Endothelial cell of umbilical vein (primary cell): ENCODE measurements at regions not wholly inside any gene's neighbourhood (a gene's known extent, or its start where the extent isn't known, plus 50 kb on each side); places are given as distances from the start of the nearest gene placed in this dataset.

ENCODE experiments used
- BruUV-seq: library from RNA; stranded (reverse); fragments of 400-500 nt; replicated peaks from 2 replicates; lab custom pipeline; 2021; lab: Mats Ljungman, UMichigan
- CTCF ChIA-PET: fragments of 300-600, 350-600 bp; sonication (Branson Sonifier 250); formaldehyde crosslinking; loops from one replicate; lab custom pipeline; 2021; ENCODE audit warnings: antibody characterized with exemption, inconsistent platforms; lab: Charles Lee
- POLR2A ChIA-PET: fragments of 300-600, 350-600 bp; sonication (Branson Sonifier 250); formaldehyde crosslinking; loops from one replicate; lab custom pipeline; 2021; ENCODE audit warnings: antibody characterized with exemption, inconsistent platforms; lab: Charles Lee
- DNase-seq: peaks from one replicate; pipeline ENCODE4 v3.0.0-alpha.2; 2011; ENCODE audit warnings: low read depth, low spot score
- FAIRE-seq: peaks from 2 replicates; lab custom pipeline; 2011; peaks lifted over from hg19 to GRCh38; lab: Jason Lieb, UNC
- H2AFZ ChIP-seq: 2 replicates; pipeline ENCODE4 v1.6.0; 2012; ENCODE audit warnings: low read depth, low read length, control low read depth, inconsistent platforms
- H3K27ac ChIP-seq: 2 replicates; pipeline ENCODE4 v1.5.1; 2011; ENCODE audit warnings: low read depth, mild to moderate bottlenecking, control low read depth, low read length, moderate library complexity; ENCODE audit not compliant: insufficient read depth
- H3K27me3 ChIP-seq, 2 experiments: 2 replicates each; pipeline versions ENCODE4 v1.6.0 to v1.6.1; 2011; ENCODE audit warnings: low read length in 2 of 2, mixed read lengths in 1 of 2; ENCODE audit not compliant: control insufficient read depth in 2 of 2, insufficient read depth in 2 of 2
- H3K36me3 ChIP-seq, 2 experiments: 2 replicates in 1 of 2; 3 replicates in 1 of 2; pipeline ENCODE4 v1.5.1; 2011; ENCODE audit warnings: low read length in 2 of 2, mild to moderate bottlenecking in 1 of 2, moderate library complexity in 1 of 2; ENCODE audit not compliant: control insufficient read depth in 2 of 2, insufficient read depth in 2 of 2; ENCODE audit errors: extremely low read depth in 1 of 2
- H3K4me1 ChIP-seq: 3 replicates; pipeline ENCODE4 v1.5.1; 2011; ENCODE audit warnings: mild to moderate bottlenecking, low read length; ENCODE audit not compliant: control insufficient read depth, insufficient read depth; ENCODE audit errors: extremely low read depth
- H3K4me2 ChIP-seq: 2 replicates; pipeline ENCODE4 v1.6.1; 2011; ENCODE audit warnings: low read length, control low read depth, mixed read lengths; ENCODE audit not compliant: insufficient read depth
- H3K4me3 ChIP-seq, 3 experiments: fragments of 200-600 bp in 1 of 3; sonication (generic), shearing (Covaris generic) in 1 of 3; replicated peaks in 1 of 3; 2 replicates each; pipeline ENCODE4 v1.5.1; 2011 to 2016; ENCODE audit warnings: control low read depth in 3 of 3, low read length in 3 of 3, mild to moderate bottlenecking in 2 of 3, inconsistent platforms in 1 of 3, low read depth in 1 of 3, moderate library complexity in 1 of 3; ENCODE audit not compliant: insufficient read depth in 1 of 3
- H3K79me2 ChIP-seq: 2 replicates; pipeline ENCODE4 v1.6.0; 2012; ENCODE audit warnings: low read length, inconsistent platforms; ENCODE audit not compliant: control insufficient read depth, insufficient read depth
- H3K9ac ChIP-seq: replicated peaks from 2 replicates; pipeline ENCODE3; 2011; ENCODE audit warnings: low read length, control low read depth; ENCODE audit not compliant: insufficient read depth; ENCODE audit errors: extremely low read depth
- H3K9me1 ChIP-seq: replicated peaks from 3 replicates; pipeline ENCODE4 v1.6.0; 2011; ENCODE audit warnings: mild to moderate bottlenecking, low read length; ENCODE audit not compliant: control insufficient read depth, insufficient read depth; ENCODE audit errors: extremely low read depth
- H3K9me3 ChIP-seq: replicated peaks from 2 replicates; pipeline ENCODE4 v1.5.1; 2012; ENCODE audit warnings: low read length, inconsistent platforms; ENCODE audit not compliant: control insufficient read depth, insufficient read depth
- H4K20me1 ChIP-seq: replicated peaks from 2 replicates; pipeline ENCODE3; 2011; ENCODE audit warnings: mild to moderate bottlenecking, low read length; ENCODE audit not compliant: control insufficient read depth, insufficient read depth; ENCODE audit errors: extremely low read depth
- FOS ChIP-seq: IDR thresholded peaks from 2 replicates; pipeline ENCODE4 v1.6.1; 2011; ENCODE audit warnings: mild to moderate bottlenecking, low read length, moderate library complexity, borderline replicate concordance; ENCODE audit not compliant: insufficient read depth
- MAX ChIP-seq: IDR thresholded peaks from 2 replicates; pipeline ENCODE4 v1.6.1; 2011; ENCODE audit not compliant: insufficient read depth, insufficient read length
- POLR2A ChIP-seq: IDR thresholded peaks from 2 replicates; pipeline ENCODE4 v1.6.1; 2012; ENCODE audit warnings: low read depth, mild to moderate bottlenecking, control low read depth, low read length
- POLR2AphosphoS5 ChIP-seq: IDR thresholded peaks from 2 replicates; pipeline ENCODE4 v1.6.1; 2012; ENCODE audit warnings: low read depth, mild to moderate bottlenecking, control low read depth, low read length, moderate library complexity; ENCODE audit not compliant: insufficient read depth
- dilution Hi-C: fragments of 300-500 bp; cut with MboI; formaldehyde crosslinking; loops from one replicate; pipeline ENCODE4 v1.15.0; 2019; ENCODE audit warnings: low sequenced_read_pairs; ENCODE audit not compliant: extremely low pct_ligation_motif_present
- intact Hi-C: fragments of 100-400 bp; cut with micrococcal nuclease; formaldehyde crosslinking; loops from one replicate; pipeline ENCODE4 v1.10.0; 2022

GRCh38 chr1:58976294-58976693, 192.4 kb upstream of the JUN start:
- no peak overlapping the region for H2AFZ ChIP-seq
- DNase-seq (no peak), FAIRE-seq (no peak)
- CTCF ChIA-PET, result no interaction called here
- dilution Hi-C loops (no loop called here), intact Hi-C loops (no loop called here)
- no TSS peak for BruUV-seq
- no peaks in the 10 kb centered on the region for H3K36me3 ChIP-seq
- H3K27me3 ChIP-seq, result no peaks in the 10 kb centered on the region
- TF ChIP-seq POLR2A, result no peak
- no peak for TF ChIP-seq POLR2AphosphoS5
- no peak for TF ChIP-seq FOS
- H3K9ac ChIP-seq, result no peak overlapping the region
- POLR2A ChIA-PET, result no interaction called here
- H3K4me1 ChIP-seq, result no peaks in the 10 kb centered on the region
- no peak overlapping the region for H3K4me2 ChIP-seq
- H3K9me1 ChIP-seq, result no peaks in the 10 kb centered on the region
- H4K20me1 ChIP-seq, result no peaks in the 10 kb centered on the region
- no peaks in the 10 kb centered on the region for H3K79me2 ChIP-seq
- H3K4me3 ChIP-seq, result no peak overlapping the region
- H3K27ac ChIP-seq, result no peak overlapping the region
- no peaks in the 10 kb centered on the region for H3K9me3 ChIP-seq

GRCh38 chr1:58977598-58977997, 193.8 kb upstream of the JUN start:
- no peak overlapping the region for H3K27ac ChIP-seq
- intact Hi-C loops (no loop called here), dilution Hi-C loops (no loop called here)
- H3K9ac ChIP-seq, result no peak overlapping the region
- ChIA-PET POLR2A (no interaction called here), CTCF (interaction anchor here (1.4 kb wide), 1 partner anchor 23 kb away, joined by 3 read pairs; no protein-coding TSS in a partner anchor)
- H4K20me1 ChIP-seq, result no peaks in the 10 kb centered on the region
- DNase-seq (no peak), FAIRE-seq (no peak)
- no peaks in the 10 kb centered on the region for H3K9me3 ChIP-seq
- no peaks in the 10 kb centered on the region for H3K79me2 ChIP-seq
- H3K4me3 ChIP-seq, result no peak overlapping the region
- H3K4me1 ChIP-seq, result no peaks in the 10 kb centered on the region
- H2AFZ ChIP-seq, result no peak overlapping the region
- H3K9me1 ChIP-seq, result no peaks in the 10 kb centered on the region
- H3K27me3 ChIP-seq, result no peaks in the 10 kb centered on the region
- H3K4me2 ChIP-seq, result no peak overlapping the region
- H3K36me3 ChIP-seq, result no peaks in the 10 kb centered on the region
- BruUV-seq, result no TSS peak
- no peak for TF ChIP-seq MAX
- TF ChIP-seq POLR2A, result no peak
